CD14-positive monocyte (primary cell): ENCODE measurements at regions not wholly inside any gene's neighbourhood (a gene's known extent, or its start where the extent isn't known, plus 50 kb on each side); places are given as distances from the start of the nearest gene placed in this dataset.

ENCODE experiments used
- DNase-seq, 3 donors: peaks; one replicate each; pipeline ENCODE4 v3.0.0-alpha.2; 2011 to 2022
- H2AFZ ChIP-seq: 2 replicates; pipeline ENCODE4 v1.6.0; 2012; ENCODE audit warnings: mild to moderate bottlenecking, low read depth, low read length, inconsistent platforms; ENCODE audit not compliant: insufficient read depth, poor library complexity, severe bottlenecking
- H3K27ac ChIP-seq, 2 donors: 1 replicate in 1 of 2; 2 replicates in 1 of 2; pipeline ENCODE4 v1.5.1; 2012 to 2013; ENCODE audit warnings: low read length in 2 of 2, control low read depth in 1 of 2, inconsistent platforms in 1 of 2, low read depth in 1 of 2, mild to moderate bottlenecking in 1 of 2
- H3K27me3 ChIP-seq, 2 donors: one replicate each; pipeline versions ENCODE4 v1.6.0 to v1.6.1; 2011 to 2013; ENCODE audit warnings: low read length in 2 of 2; ENCODE audit not compliant: control insufficient read depth in 2 of 2, insufficient read depth in 2 of 2
- H3K36me3 ChIP-seq, 2 donors: replicated peaks in 1 of 2; 1 replicate in 1 of 2; 2 replicates in 1 of 2; pipeline versions ENCODE4 v1.5.1 to v1.6.1; 2012 to 2013; ENCODE audit warnings: low read length in 2 of 2, control low read depth in 1 of 2, inconsistent platforms in 1 of 2, mild to moderate bottlenecking in 1 of 2; ENCODE audit not compliant: insufficient read depth in 2 of 2, control insufficient read depth in 1 of 2
- H3K4me1 ChIP-seq, 2 donors: 1 replicate in 1 of 2; 2 replicates in 1 of 2; pipeline versions ENCODE4 v1.5.1 to v1.6.1; 2012 to 2013; ENCODE audit warnings: low read length in 2 of 2, control low read depth in 1 of 2, inconsistent platforms in 1 of 2, mild to moderate bottlenecking in 1 of 2, moderate library complexity in 1 of 2; ENCODE audit not compliant: insufficient read depth in 2 of 2, control insufficient read depth in 1 of 2
- H3K4me2 ChIP-seq: replicated peaks from 2 replicates; pipeline ENCODE3; 2012; ENCODE audit warnings: low read length, moderate library complexity, mild to moderate bottlenecking; ENCODE audit not compliant: poor library complexity, severe bottlenecking; ENCODE audit errors: extremely low read depth
- H3K4me3 ChIP-seq, 3 experiments: fragments of 200-600 bp in 1 of 3; sonication (generic) in 1 of 3; replicated peaks in 1 of 3; 1 replicate in 2 of 3; 2 replicates in 1 of 3; pipeline ENCODE4 v1.5.1; 2011 to 2013; ENCODE audit warnings: low read length in 3 of 3, mild to moderate bottlenecking in 3 of 3, control low read depth in 2 of 3, low read depth in 2 of 3, inconsistent platforms in 1 of 3, moderate library complexity in 1 of 3
- H3K79me2 ChIP-seq: 2 replicates; pipeline ENCODE4 v1.6.0; 2012; ENCODE audit warnings: mild to moderate bottlenecking, control low read depth, inconsistent platforms, low read length, moderate library complexity; ENCODE audit not compliant: insufficient read depth
- H3K9ac ChIP-seq: 2 replicates; pipeline ENCODE4 v1.6.0; 2017; ENCODE audit warnings: low read length, mild to moderate bottlenecking; ENCODE audit not compliant: insufficient read depth, poor library complexity, severe bottlenecking
- H3K9me3 ChIP-seq, 2 donors: replicated peaks in 1 of 2; 1 replicate in 1 of 2; 2 replicates in 1 of 2; pipeline versions ENCODE4 v1.5.1 to v1.6.1; 2012 to 2013; ENCODE audit warnings: low read length in 2 of 2, control low read depth in 1 of 2; ENCODE audit not compliant: control insufficient read depth in 1 of 2, insufficient read depth in 1 of 2
- H4K20me1 ChIP-seq: 2 replicates; pipeline ENCODE4 v1.6.0; 2012; ENCODE audit warnings: mild to moderate bottlenecking, low read length, control low read depth, moderate library complexity; ENCODE audit not compliant: insufficient read depth
- H3K27ac Mint-ChIP-seq, 7 donors: one replicate each; pipeline ENCODE4 v1.8.0; 2020; ENCODE audit warnings: mild to moderate bottlenecking in 7 of 7, mixed read lengths in 7 of 7, moderate library complexity in 6 of 7, inconsistent platforms in 2 of 7
- H3K27me3 Mint-ChIP-seq, 3 donors: one replicate each; pipeline ENCODE4 v1.8.0; 2021 to 2022; ENCODE audit warnings: low read depth in 3 of 3, mild to moderate bottlenecking in 3 of 3, mixed read lengths in 3 of 3, moderate library complexity in 3 of 3, inconsistent platforms in 1 of 3
- H3K36me3 Mint-ChIP-seq, 2 donors: one replicate each; pipeline ENCODE4 v1.8.0; 2020; ENCODE audit warnings: mixed read lengths in 2 of 2, inconsistent platforms in 1 of 2, mild to moderate bottlenecking in 1 of 2
- H3K4me1 Mint-ChIP-seq: one replicate; pipeline ENCODE4 v1.8.0; 2020; ENCODE audit warnings: mild to moderate bottlenecking, mixed read lengths
- H3K4me3 Mint-ChIP-seq, 2 donors: one replicate each; pipeline ENCODE4 v1.8.0; 2020; ENCODE audit warnings: mild to moderate bottlenecking in 2 of 2, mixed read lengths in 2 of 2, moderate library complexity in 1 of 2
- H3K9me3 Mint-ChIP-seq, 7 donors: one replicate each; pipeline ENCODE4 v1.8.0; 2020 to 2022; ENCODE audit warnings: mixed read lengths in 7 of 7, mild to moderate bottlenecking in 6 of 7, moderate library complexity in 6 of 7, inconsistent platforms in 2 of 7
- WGBS: methylation state at CpG from one replicate; pipeline ENCODE4 v1.1.5; 2013; ENCODE audit warnings: missing lambda C conversion rate; ENCODE audit not compliant: insufficient coverage; 5-methylcytosine and 5-hydroxymethylcytosine counted together
- intact Hi-C, 2 donors: fragments of 100-400 bp; cut with micrococcal nuclease; formaldehyde crosslinking; loops; one replicate each; pipeline versions ENCODE4 v1.15.0 to v1.15.1; 2023
- TF ChIP-seq, protein P1 (sequence below): fragments of 200-600 bp; IDR thresholded peaks from one replicate; pipeline ENCODE4 v1.8.0; 2022; ENCODE audit warnings: antibody characterized with exemption, mild to moderate bottlenecking

DNA sequence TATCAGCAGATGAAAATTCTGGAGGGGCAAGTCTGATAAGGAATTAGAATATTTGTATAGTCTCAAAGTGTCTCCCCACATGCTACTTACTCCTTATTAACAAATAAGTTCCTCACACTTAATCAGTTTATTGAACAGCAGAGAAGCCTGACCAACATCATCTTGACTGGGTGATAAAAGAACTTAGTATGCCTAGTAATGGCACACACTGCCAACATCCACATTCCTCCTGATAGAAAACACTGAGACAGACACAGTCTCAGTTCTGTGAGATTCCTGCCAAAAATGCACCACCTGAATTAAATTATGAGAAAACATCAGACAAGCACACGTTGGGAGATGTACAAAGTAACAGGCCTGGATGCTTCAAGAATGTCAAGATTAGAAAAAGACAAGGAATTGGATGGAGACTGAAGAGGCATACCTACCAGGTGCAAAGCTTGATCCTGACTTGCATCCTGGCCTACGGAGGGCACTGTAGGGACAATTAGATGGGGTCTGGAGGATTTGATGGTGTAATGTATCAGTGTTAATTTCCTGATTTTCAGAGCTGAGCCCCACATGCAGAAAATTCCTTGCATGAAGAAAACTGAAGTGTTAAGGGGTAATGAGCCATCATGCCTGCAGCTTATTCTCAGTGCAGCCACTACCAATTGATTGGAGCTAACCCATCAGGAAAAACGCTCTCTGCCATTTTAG, 200.4 kb upstream of the SH3BP4 start:
- TF ChIP-seq, protein P1, sequence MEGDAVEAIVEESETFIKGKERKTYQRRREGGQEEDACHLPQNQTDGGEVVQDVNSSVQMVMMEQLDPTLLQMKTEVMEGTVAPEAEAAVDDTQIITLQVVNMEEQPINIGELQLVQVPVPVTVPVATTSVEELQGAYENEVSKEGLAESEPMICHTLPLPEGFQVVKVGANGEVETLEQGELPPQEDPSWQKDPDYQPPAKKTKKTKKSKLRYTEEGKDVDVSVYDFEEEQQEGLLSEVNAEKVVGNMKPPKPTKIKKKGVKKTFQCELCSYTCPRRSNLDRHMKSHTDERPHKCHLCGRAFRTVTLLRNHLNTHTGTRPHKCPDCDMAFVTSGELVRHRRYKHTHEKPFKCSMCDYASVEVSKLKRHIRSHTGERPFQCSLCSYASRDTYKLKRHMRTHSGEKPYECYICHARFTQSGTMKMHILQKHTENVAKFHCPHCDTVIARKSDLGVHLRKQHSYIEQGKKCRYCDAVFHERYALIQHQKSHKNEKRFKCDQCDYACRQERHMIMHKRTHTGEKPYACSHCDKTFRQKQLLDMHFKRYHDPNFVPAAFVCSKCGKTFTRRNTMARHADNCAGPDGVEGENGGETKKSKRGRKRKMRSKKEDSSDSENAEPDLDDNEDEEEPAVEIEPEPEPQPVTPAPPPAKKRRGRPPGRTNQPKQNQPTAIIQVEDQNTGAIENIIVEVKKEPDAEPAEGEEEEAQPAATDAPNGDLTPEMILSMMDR = no peak
- no peaks in the 10 kb centered on the region for H3K27me3 Mint-ChIP-seq

DNA sequence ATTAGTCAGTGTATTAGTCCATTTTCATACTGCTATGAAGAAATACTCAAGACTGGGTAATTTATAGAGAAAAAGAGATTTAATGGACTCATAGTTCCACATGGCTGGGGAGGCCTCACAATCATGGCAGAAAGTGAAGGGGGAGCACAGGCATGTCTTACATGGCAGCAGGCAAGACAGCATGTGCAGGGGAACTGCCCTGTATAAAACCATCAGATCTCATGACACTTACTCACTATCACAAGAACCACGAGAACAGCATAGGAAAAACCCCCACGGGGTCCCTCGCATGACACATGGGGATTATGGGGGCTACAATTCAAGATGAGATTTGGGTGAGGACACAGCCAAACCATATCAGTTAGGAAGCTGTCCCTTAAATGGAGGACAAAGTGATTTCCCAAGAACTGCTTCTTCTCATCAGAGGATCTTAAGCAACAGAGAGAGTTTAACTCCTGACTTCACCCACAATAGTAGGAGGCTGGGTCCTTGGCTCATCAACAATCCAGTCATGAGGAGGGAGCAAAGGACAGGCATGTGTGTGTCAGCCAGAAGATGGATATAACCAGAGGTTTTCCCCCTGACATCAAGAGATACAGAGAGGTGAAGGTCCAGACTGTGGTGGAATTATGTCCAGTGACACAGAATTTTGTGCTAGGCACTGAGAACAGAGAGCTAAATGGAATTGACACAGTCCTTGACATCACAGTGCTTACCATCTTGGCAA, 203.8 kb upstream of the SH3BP4 start:
- peaks cover 0 to 9% (median 3%) of the 10 kb centered on the region in 7 donors for H3K9me3 Mint-ChIP-seq
- peaks cover 3 to 4% of the 10 kb centered on the region in 2 donors for H3K9me3 ChIP-seq
- no peak for DNase-seq
- no peaks in the 10 kb centered on the region for H3K27me3 Mint-ChIP-seq
- TF ChIP-seq, protein P1 = no peak
- no peaks in the 10 kb centered on the region for H4K20me1 ChIP-seq
- no peak overlapping the region for H3K27ac ChIP-seq
- no CpG with 5 or more reads among the region's 3 CpGs for WGBS
- H3K4me1 Mint-ChIP-seq = no peaks in the 10 kb centered on the region
- no peak overlapping the region for H3K4me2 ChIP-seq
- intact Hi-C loops = no loop called here
- H3K27me3 ChIP-seq = no peaks in the 10 kb centered on the region
- no peak overlapping the region for H3K4me3 ChIP-seq
- no peaks in the 10 kb centered on the region for H3K79me2 ChIP-seq
- H3K9ac ChIP-seq = no peak overlapping the region
- H3K36me3 ChIP-seq = no peaks in the 10 kb centered on the region
- H3K27ac Mint-ChIP-seq = no peak overlapping the region
- H3K4me3 Mint-ChIP-seq = no peak overlapping the region
- no peaks in the 10 kb centered on the region for H3K4me1 ChIP-seq
- no peaks in the 10 kb centered on the region for H3K36me3 Mint-ChIP-seq
- no peak overlapping the region for H2AFZ ChIP-seq

More for the DNA sequence above, 200.4 kb upstream of the SH3BP4 start:
- no peak overlapping the region for H3K9ac ChIP-seq
- no peak overlapping the region for H3K4me3 ChIP-seq
- no peaks in the 10 kb centered on the region for H4K20me1 ChIP-seq
- no peak for DNase-seq
- H3K4me1 ChIP-seq = no peaks in the 10 kb centered on the region
- no peaks in the 10 kb centered on the region for H3K79me2 ChIP-seq
- WGBS = no CpG with 5 or more reads among the region's 3 CpGs
- H3K27me3 ChIP-seq = no peaks in the 10 kb centered on the region
- no peak overlapping the region for H3K4me2 ChIP-seq
- H3K4me1 Mint-ChIP-seq = no peaks in the 10 kb centered on the region
- intact Hi-C loops = no loop called here
- no peaks in the 10 kb centered on the region for H3K36me3 Mint-ChIP-seq
- peaks cover 0 to 10% (median 3%) of the 10 kb centered on the region in 7 donors for H3K9me3 Mint-ChIP-seq
- no peak overlapping the region for H3K27ac ChIP-seq
- H2AFZ ChIP-seq = no peak overlapping the region
- H3K4me3 Mint-ChIP-seq = no peak overlapping the region
- no peaks in the 10 kb centered on the region for H3K36me3 ChIP-seq
- H3K9me3 ChIP-seq = peaks cover 0 to 4% of the 10 kb centered on the region in 2 donors
- no peak overlapping the region for H3K27ac Mint-ChIP-seq
